ENCODE measurements at regions not wholly inside any gene's neighbourhood (a gene's known extent, or its start where the extent isn't known, plus 50 kb on each side); places are given as distances from the start of the nearest gene placed in this dataset.
A peak's percentile ranks its signal among the peaks of the same experiment; 100 is the strongest.

GRCh38 chr9:16147726-16148125, 594.9 kb downstream of the CCDC171 start:
- ChIA-PET CTCF (no interaction called here), POLR2A (no interaction called here)
- Mint-ChIP-seq H3K4me3 (ENCODE audit: unreplicated experiment) (no peak overlapping the region), H3K27me3 (ENCODE audit: insufficient read depth, unreplicated experiment) (no peaks in the 10 kb centered on the region), H3K9me3 (ENCODE audit: unreplicated experiment) (no peaks in the 10 kb centered on the region), H3K27ac (ENCODE audit: low read depth, unreplicated experiment) (peak overlapping the region; percentile 17), H3K36me3 (ENCODE audit: insufficient read depth, unreplicated experiment) (no peaks in the 10 kb centered on the region), H3K4me1 (ENCODE audit: insufficient read depth, unreplicated experiment) (peaks cover 21% of the 10 kb centered on the region)
- TF ChIP-seq, protein P1, sequence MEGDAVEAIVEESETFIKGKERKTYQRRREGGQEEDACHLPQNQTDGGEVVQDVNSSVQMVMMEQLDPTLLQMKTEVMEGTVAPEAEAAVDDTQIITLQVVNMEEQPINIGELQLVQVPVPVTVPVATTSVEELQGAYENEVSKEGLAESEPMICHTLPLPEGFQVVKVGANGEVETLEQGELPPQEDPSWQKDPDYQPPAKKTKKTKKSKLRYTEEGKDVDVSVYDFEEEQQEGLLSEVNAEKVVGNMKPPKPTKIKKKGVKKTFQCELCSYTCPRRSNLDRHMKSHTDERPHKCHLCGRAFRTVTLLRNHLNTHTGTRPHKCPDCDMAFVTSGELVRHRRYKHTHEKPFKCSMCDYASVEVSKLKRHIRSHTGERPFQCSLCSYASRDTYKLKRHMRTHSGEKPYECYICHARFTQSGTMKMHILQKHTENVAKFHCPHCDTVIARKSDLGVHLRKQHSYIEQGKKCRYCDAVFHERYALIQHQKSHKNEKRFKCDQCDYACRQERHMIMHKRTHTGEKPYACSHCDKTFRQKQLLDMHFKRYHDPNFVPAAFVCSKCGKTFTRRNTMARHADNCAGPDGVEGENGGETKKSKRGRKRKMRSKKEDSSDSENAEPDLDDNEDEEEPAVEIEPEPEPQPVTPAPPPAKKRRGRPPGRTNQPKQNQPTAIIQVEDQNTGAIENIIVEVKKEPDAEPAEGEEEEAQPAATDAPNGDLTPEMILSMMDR (IDR thresholded peaks at IDR 0.05; ENCODE audit: unreplicated experiment): no peak
- no peak for DNase-seq (ENCODE audit: unreplicated experiment)
- intact Hi-C loops (cut with micrococcal nuclease): no loop called here
- no TSS peak for BruUV-seq (replicated peaks)

- intact Hi-C loops (cut with micrococcal nuclease): no loop called here
- Mint-ChIP-seq H3K9me3 (ENCODE audit: unreplicated experiment) (no peaks in the 10 kb centered on the region), H3K36me3 (ENCODE audit: insufficient read depth, unreplicated experiment) (no peaks in the 10 kb centered on the region), H3K27me3 (ENCODE audit: insufficient read depth, unreplicated experiment) (no peaks in the 10 kb centered on the region), H3K27ac (ENCODE audit: low read depth, unreplicated experiment) (no peak overlapping the region), H3K4me1 (ENCODE audit: insufficient read depth, unreplicated experiment) (peaks cover 4% of the 10 kb centered on the region), H3K4me3 (ENCODE audit: unreplicated experiment) (no peak overlapping the region)
- no TSS peak for BruUV-seq (replicated peaks)
- peak; percentile 53 for DNase-seq (ENCODE audit: unreplicated experiment)
- POLR2A ChIA-PET: no interaction called here
- CTCF ChIA-PET: interaction anchor here (0.9 to 1.0 kb wide), 2 partner anchors 17 to 278 kb away, joined by 3 read pairs; no protein-coding TSS in a partner anchor
- TF ChIP-seq, protein P1 (IDR thresholded peaks at IDR 0.05; ENCODE audit: unreplicated experiment): no peak
These were observed 597.7 kb downstream of the CCDC171 start for GRCh38 chr9:16150501-16150900.

DNA sequence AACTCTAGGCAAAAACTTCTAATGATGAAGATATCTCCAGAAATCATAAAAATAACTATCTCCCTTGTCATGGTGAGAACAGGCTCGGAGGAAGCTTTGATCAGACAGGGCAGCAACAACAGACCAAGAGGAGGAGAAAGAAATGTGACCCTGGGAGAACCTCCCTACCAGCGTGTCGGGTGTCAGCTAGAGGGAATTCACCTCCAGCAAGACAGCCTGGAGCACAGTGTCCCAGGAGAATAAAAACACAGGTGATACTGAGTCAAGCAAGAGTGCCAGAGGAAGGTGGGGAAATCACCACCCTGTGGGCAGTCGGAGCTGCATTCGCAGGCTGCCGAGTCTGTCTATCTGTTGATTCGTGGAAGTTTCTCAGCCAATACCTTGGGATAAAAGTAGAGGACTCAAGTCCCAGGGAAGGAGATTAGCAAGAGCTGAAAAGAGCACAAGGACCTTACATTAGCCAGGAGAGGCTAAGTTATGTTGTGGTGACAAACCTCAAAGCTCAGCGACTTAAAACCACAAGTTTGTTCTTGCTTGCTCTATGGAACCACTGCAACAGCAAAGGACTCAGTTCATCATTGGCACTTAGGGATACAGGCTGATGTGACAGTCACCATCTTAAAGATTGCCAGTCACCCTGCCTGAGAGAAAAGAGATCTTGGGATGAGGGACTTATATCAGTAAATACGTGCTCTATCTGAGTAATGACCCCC, 598.3 kb downstream of the CCDC171 start:
- peaks cover 4% of the 10 kb centered on the region for H3K4me1 Mint-ChIP-seq (ENCODE audit: insufficient read depth, unreplicated experiment)
- CTCF ChIA-PET: interaction anchor here (0.9 kb wide), 2 partner anchors 18 to 59 kb away, joined by 3 read pairs; no protein-coding TSS in a partner anchor
- DNase-seq (ENCODE audit: unreplicated experiment): no peak
- H3K27ac Mint-ChIP-seq (ENCODE audit: low read depth, unreplicated experiment): no peak overlapping the region
- POLR2A ChIA-PET: no interaction called here
- no peaks in the 10 kb centered on the region for H3K27me3 Mint-ChIP-seq (ENCODE audit: insufficient read depth, unreplicated experiment)
- H3K9me3 Mint-ChIP-seq (ENCODE audit: unreplicated experiment): no peaks in the 10 kb centered on the region
- intact Hi-C loops (cut with micrococcal nuclease): no loop called here
- H3K4me3 Mint-ChIP-seq (ENCODE audit: unreplicated experiment): no peak overlapping the region
- H3K36me3 Mint-ChIP-seq (ENCODE audit: insufficient read depth, unreplicated experiment): no peaks in the 10 kb centered on the region
- no TSS peak for BruUV-seq (replicated peaks)
- TF ChIP-seq, protein P1 (IDR thresholded peaks at IDR 0.05; ENCODE audit: unreplicated experiment): no peak

GRCh38 chr9:16152276-16153101, 599.6 kb downstream of the CCDC171 start:
- no peak for DNase-seq (ENCODE audit: unreplicated experiment)
- intact Hi-C loops (cut with micrococcal nuclease): no loop called here
- H3K27ac Mint-ChIP-seq (ENCODE audit: low read depth, unreplicated experiment): no peak overlapping the region
- no peak overlapping the region for H3K4me3 Mint-ChIP-seq (ENCODE audit: unreplicated experiment)
- TF ChIP-seq, protein P1 (IDR thresholded peaks at IDR 0.05; ENCODE audit: unreplicated experiment): no peak
- ChIA-PET CTCF (interaction anchor here (0.8 to 0.9 kb wide), 2 partner anchors 9 to 20 kb away, joined by 3 read pairs; no protein-coding TSS in a partner anchor), POLR2A (interaction anchor here (0.7 kb wide), 1 partner anchor 737 kb away, joined by 3 read pairs; no protein-coding TSS in a partner anchor)
- peaks cover 4% of the 10 kb centered on the region for H3K4me1 Mint-ChIP-seq (ENCODE audit: insufficient read depth, unreplicated experiment)
- BruUV-seq (replicated peaks): no TSS peak
- H3K36me3 Mint-ChIP-seq (ENCODE audit: insufficient read depth, unreplicated experiment): no peaks in the 10 kb centered on the region
- no peaks in the 10 kb centered on the region for H3K9me3 Mint-ChIP-seq (ENCODE audit: unreplicated experiment)
- H3K27me3 Mint-ChIP-seq (ENCODE audit: insufficient read depth, unreplicated experiment): no peaks in the 10 kb centered on the region
